ENCODE measurements at regions not wholly inside any gene's neighbourhood (a gene's known extent, or its start where the extent isn't known, plus 50 kb on each side); places are given as distances from the start of the nearest gene placed in this dataset.

GRCh38 chr4:58093352-58093751 lies 983.2 kb upstream of the IGFBP7 start:
- H3K4me3 ChIP-seq: no peak overlapping the region
- no peak overlapping the region for H3K27ac ChIP-seq
- WGBS, 2 donors: 84 to 97% methylated on average over 4 of the region's 4 CpGs
- TF ChIP-seq POLR2AphosphoS5 (IDR thresholded peaks at IDR 0.05) (no peak), EP300 (IDR thresholded peaks at IDR 0.05) (no peak), CTCF (IDR thresholded peaks at IDR 0.05) (no peak), POLR2A (IDR thresholded peaks at IDR 0.05) (no peak)
- no peak for DNase-seq
- no peak for ATAC-seq (ENCODE audit: low FRiP score in 2 of 2)
- no peaks in the 10 kb centered on the region for H3K27me3 ChIP-seq
- H3K9me3 ChIP-seq: no peaks in the 10 kb centered on the region
- H3K4me1 ChIP-seq: no peaks in the 10 kb centered on the region
- H3K36me3 ChIP-seq: no peaks in the 10 kb centered on the region

GRCh38 chr4:58090539-58090938 lies 980.4 kb upstream of the IGFBP7 start:
- DNase-seq (no peak), ATAC-seq (ENCODE audit: low FRiP score in 2 of 2) (no peak)
- Histone ChIP-seq H3K36me3 (no peaks in the 10 kb centered on the region), H3K4me1 (no peaks in the 10 kb centered on the region), H3K27ac (no peak overlapping the region), H3K27me3 (no peaks in the 10 kb centered on the region), H3K4me3 (no peak overlapping the region), H3K9me3 (no peaks in the 10 kb centered on the region)
- TF ChIP-seq POLR2A (IDR thresholded peaks at IDR 0.05) (no peak), EP300 (IDR thresholded peaks at IDR 0.05) (no peak), CTCF (IDR thresholded peaks at IDR 0.05) (no peak), POLR2AphosphoS5 (IDR thresholded peaks at IDR 0.05) (no peak)

GRCh38 chr4:58081356-58081755 lies 971.2 kb upstream of the IGFBP7 start:
- no peaks in the 10 kb centered on the region for H3K27me3 ChIP-seq
- H3K4me3 ChIP-seq: no peak overlapping the region
- H3K4me1 ChIP-seq: no peaks in the 10 kb centered on the region
- TF ChIP-seq EP300 (IDR thresholded peaks at IDR 0.05) (no peak), POLR2AphosphoS5 (IDR thresholded peaks at IDR 0.05) (no peak), CTCF (IDR thresholded peaks at IDR 0.05) (no peak), POLR2A (IDR thresholded peaks at IDR 0.05) (no peak)
- no peaks in the 10 kb centered on the region for H3K36me3 ChIP-seq
- ATAC-seq (ENCODE audit: low FRiP score in 2 of 2) (no peak), DNase-seq (no peak)
- no peaks in the 10 kb centered on the region for H3K9me3 ChIP-seq
- H3K27ac ChIP-seq: no peak overlapping the region

GRCh38 chr4:58075724-58076123 lies 965.5 kb upstream of the IGFBP7 start:
- no peak overlapping the region for H3K27ac ChIP-seq
- ATAC-seq (ENCODE audit: low FRiP score in 2 of 2): no peak
- no peak for TF ChIP-seq CTCF (IDR thresholded peaks at IDR 0.05)
- TF ChIP-seq POLR2AphosphoS5 (IDR thresholded peaks at IDR 0.05): no peak
- TF ChIP-seq POLR2A (IDR thresholded peaks at IDR 0.05): no peak
- no peak for TF ChIP-seq EP300 (IDR thresholded peaks at IDR 0.05)

GRCh38 chr4:58074382-58074781 lies 964.2 kb upstream of the IGFBP7 start:
- H3K36me3 ChIP-seq: no peaks in the 10 kb centered on the region
- H3K9me3 ChIP-seq: no peaks in the 10 kb centered on the region
- no peak overlapping the region for H3K27ac ChIP-seq
- ATAC-seq (ENCODE audit: low FRiP score in 2 of 2) (no peak), DNase-seq (no peak)
- no peak overlapping the region for H3K4me3 ChIP-seq
- WGBS, 2 donors: 91 to 96% methylated on average over 1 of the region's 1 CpG
- H3K4me1 ChIP-seq: no peaks in the 10 kb centered on the region
- no peaks in the 10 kb centered on the region for H3K27me3 ChIP-seq
- TF ChIP-seq POLR2AphosphoS5 (IDR thresholded peaks at IDR 0.05): no peak

More at GRCh38 chr4:58075724-58076123, 965.5 kb upstream of the IGFBP7 start:
- no peak for DNase-seq
- Histone ChIP-seq H3K36me3 (no peaks in the 10 kb centered on the region), H3K4me1 (no peaks in the 10 kb centered on the region), H3K9me3 (no peaks in the 10 kb centered on the region), H3K4me3 (no peak overlapping the region), H3K27me3 (no peaks in the 10 kb centered on the region)
